Stimulated activated CD4-positive, alpha-beta T cell treated with anti-CD3 and anti-CD28 coated beads, Interleukin-1b, Interleukin-23, amount 100 ng/mL, for 4 hours (primary cell): ENCODE measurements at regions not wholly inside any gene's neighbourhood (a gene's known extent, or its start where the extent isn't known, plus 50 kb on each side); places are given as distances from the start of the nearest gene placed in this dataset.

ENCODE experiments used
- DNase-seq, 2 donors: peaks; one replicate each; pipeline ENCODE4 v3.0.0-alpha.2; 2020; ENCODE audit warnings: low read depth in 2 of 2

DNA sequence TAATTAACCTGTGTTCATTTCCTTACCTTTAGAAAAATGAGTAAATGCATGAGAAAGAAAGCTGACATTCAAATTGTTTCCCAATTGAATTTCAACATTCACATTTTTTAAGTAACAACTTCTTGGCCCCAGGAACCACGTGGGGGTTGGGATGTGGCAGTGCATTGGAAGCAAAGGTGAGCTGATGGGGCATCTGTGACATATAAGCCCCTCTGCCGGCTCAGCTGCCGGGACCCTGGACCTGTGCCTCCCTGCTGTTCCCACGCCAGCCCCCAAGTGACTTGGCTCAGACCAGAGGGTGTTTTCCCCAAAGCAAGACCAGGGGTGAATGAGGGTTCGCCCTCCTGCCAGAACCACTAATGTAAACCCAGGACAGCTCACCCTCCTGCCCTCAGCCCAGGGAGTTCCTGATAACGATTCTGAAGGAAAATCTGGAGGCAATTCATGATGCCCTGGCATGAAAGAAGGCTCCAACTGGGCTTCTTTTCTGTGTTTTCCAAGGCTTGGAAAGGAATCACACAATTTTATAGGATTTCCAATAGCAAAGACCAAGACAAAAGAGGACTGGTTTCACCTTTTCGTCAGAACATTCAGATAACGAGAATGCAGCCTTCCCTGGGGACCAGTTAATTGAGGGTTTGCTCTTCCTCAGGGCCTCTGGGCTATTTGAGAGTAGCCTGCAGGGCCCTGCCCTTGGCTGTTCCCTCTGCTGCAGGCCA is 193.2 kb upstream of the TWIST2 start:
- no peak for DNase-seq

DNA sequence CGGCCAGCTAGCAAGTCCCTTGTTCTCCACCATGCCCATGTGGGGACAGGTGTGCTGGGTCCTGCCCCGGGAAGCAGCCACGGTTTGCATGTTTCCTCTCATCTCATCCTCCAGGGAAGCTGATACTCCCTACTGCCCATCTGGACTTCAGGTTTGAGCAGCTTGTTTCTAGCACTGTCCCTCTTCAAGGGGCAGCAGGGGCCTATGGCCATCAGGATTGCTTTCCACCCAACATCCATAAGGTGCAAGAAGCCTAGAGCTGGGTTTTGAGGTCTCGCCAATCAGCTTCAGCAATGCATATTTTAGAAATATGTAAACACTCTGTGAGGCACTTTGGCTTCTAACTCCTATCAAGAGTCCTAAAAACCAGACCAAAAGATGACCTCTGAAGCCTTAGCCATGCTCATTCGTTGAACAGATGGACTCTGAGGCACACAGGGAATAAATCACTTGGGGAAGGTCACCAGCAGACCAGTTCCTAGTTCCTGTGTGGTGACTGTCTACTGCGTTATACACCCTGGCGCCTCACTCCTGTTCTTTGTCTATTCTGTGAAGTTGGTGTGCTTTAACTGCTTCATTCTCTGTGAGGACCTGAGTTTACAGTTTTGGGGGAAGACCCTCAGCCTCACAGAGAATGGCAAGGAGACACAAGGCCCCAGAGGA is 192.6 kb upstream of the TWIST2 start:
- no peak for DNase-seq

DNA sequence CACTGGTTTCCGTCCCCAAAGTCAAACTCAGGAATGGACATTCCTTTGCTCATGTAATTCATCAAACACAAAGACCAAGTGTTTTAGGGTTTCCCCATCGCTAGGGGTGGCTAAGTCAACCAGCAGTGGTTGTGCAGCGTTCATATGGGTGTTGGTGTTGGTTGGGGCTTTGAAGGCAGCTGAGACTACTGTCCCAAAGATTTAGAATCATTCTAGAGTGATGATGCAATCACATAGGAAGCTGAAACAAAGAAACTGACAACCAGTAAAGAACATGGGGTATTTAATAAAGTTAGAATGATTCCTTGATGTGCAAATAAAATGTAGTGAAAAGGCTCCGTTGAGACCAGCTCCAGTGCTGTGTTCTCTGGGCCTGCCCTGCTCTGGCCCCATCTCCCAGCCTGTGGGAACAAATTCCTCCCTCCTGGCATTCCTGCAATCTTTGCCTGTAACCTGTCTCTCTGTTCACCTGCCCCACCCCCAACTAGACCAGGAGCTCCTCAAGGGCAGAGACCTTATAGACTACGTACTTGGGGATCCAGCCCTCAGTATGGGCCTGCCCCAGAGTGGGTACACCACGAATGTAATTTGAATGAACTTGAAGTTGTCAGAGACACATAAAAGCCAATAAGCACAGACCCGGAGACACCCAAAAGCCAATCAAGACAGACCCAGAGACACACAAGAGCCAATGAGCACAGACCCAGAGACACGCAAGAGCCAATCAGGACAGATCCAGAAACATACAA is 191.7 kb upstream of the TWIST2 start:
- DNase-seq = no peak

DNA sequence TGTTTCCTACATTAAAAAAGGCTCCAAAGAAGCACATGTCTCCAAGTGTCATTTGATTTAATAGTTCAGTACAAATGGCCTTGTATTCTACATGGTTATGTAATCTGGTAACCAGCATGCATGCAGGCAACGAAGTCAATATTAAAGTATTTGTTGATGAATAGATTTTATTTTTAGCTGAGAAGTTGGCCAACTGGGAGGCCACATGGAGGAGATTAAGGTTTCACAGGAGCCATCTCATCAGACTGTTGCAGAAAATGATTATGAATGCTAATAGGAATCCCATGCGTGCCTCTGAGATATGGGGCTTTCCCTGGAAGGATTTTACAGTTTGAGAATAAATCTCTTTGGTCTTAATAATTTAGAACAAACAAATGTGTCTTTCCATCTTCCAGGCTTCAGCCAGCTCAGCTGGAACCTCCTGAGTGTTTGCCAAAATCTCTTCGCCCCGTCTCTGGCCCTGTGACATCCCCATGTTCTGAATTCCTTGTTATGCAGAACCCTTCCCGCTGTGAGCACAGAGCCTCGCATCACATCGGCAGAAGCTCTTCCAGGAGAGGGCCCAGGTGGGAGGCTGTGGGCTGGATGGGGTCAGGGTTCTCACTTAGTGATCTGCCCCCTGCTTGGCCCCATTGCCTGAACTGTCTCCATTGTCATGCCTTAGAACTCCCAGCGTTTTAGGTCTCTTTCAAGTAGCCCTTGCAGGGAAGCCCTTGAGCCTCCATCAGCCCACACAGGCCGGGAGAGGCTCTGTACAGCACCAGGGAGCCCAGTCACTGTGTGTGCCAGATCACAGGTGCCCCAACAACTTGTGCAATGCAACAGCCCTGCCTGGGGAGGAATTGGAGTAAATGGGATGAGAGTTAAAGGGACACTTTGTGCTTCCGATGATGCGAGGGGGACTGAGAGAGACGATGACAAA is 190.5 kb upstream of the TWIST2 start:
- no peak for DNase-seq

DNA sequence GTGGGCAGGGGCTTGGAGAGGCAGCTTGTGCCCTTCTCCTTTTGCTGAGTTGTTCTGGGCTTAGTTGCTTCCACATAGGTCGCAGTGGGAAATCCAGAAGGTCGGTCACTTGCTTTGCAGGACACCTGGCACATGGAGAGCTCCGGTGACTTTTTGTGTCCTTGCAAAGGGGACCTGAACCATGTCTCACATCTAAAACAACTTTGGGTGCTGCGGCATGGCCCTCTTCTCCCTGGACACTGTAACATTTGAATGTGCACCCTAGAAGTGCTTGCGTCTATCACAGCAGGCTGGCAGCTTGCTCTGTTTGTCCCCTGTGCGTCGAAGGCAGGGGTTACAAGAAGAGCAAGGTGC is 189.9 kb upstream of the TWIST2 start:
- DNase-seq = no peak

DNA sequence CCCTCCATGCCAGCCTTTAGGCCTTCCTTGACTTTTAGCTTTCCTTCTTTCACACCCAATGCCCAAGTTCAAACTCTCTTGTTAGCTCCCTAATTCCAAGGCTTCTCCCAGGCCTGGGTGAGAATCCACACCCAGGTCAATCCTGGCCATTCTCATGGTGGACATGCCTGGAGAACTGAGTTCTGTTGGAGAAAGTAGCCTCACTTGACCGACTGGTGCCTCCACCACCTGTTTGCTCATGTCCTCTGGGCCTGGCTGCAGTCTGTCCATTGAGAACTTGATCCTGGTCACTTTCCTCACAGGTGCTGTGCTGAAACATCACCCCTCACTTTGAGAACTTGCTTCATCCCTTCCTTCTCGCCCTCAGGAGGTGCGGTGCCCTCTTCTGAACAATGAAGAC is 189.1 kb upstream of the TWIST2 start:
- no peak for DNase-seq

DNA sequence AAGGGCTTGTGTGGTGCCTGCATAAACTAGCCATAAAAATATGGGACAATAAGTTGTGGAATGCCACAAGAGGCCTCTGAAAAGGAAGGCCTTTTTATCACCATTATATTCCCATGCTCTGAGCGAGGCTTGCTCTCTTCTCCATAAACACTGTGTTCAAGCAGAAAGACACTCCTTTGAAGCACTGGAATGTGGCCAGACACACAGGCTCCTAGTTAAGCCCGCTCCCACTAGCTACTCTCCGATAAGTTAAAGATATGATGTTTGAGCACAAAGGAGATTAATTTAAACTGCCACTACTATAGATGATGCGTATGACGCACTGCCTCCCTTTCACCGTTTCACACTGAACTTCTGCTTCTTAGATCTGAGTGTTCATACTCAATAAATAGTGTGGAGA is 188.7 kb upstream of the TWIST2 start:
- no peak for DNase-seq

DNA sequence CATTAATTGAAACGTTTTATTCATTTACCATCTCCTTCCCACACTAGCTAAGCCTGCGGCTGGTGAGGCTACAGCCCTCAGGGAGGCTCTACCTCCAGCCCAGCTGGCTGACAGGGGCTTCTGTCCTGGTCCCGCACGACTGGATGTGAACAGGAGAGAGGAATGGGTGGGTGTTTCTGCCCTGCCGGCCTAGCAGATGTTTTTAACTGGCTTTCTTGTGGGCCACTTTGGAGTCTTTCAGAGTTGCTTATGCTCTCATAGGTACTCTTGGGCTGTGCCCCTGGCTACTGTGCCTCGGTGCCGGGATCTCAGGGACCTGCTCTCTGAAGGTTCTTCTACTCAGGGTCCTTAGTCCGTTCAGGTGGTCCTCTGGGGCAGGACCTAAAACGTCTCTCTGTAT is 184.3 kb upstream of the TWIST2 start:
- no peak for DNase-seq

DNA sequence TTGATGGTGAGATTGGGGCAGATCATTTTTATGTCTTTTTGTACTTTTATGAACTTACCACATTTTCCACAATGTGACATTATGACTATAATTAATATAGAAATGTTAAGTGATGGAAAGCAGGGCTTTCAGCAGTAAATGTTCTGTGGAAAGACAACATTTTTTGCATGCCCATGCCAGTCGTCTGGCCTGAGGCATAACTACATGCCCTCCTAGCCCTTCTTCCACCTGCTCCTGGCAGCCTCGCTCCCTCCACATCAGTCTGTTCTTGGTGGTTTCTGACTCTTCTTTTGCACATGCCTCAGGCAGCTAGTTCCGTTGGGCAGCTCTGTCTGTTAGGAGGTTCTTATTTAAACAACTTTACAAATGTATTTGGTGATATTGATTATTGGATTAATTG is 182.0 kb upstream of the TWIST2 start:
- DNase-seq = no peak

DNA sequence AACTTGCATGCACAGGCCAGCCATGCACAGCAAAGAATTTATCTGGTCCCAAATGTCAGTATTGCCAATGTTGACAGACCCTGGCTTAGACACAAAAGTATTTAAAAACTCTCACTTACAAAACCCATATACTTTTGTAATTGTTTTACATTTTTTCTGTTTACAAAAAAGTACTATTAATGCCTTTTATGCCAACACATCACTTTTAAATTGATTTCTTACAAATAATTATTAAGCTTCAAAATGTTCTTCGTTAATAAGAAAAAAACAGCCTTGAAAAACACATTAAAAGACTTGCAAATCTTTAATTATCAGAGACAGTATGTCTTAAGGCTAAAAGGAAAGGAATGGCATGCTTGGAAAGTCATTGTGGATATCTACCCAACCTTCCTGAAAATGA is 181.3 kb upstream of the TWIST2 start:
- DNase-seq = no peak

DNA sequence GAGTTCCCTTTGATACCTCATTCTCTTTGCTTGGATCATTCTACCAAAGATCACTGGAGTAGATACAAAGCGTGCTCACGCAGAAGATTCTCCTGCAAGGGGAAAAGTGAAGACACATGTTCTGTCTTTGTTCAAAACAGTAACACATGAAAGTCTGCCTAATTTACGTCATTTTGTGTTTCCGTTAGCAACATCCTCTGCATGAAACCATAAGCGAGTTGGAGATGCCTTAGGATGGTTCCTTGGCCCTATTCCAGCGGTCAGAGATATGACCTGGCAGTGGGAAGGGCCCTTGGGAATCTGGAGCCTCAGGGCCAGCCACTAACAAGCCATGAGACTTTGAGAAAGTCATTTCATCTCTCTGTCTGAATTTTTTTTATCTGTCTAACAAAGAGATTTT is 180.9 kb upstream of the TWIST2 start:
- DNase-seq = no peak

DNA sequence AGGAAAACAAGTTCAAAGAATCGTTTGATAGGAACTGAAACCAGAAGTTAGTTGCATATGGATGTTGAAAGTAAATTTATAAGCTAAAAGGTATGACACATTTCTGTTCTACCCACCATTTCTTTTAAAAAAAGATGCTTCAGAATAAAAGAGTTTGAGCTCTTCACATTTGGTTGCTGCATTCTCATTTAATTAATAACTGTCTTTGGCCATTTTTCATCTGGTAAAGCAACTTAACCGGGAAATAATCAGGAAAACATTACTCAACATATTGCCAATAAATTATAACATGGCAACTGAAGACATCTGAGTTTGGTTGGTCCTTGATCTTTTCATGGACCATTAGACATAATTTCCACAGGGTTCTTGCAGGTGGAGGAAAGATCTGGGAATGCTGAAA is 180.2 kb upstream of the TWIST2 start:
- DNase-seq = no peak

DNA sequence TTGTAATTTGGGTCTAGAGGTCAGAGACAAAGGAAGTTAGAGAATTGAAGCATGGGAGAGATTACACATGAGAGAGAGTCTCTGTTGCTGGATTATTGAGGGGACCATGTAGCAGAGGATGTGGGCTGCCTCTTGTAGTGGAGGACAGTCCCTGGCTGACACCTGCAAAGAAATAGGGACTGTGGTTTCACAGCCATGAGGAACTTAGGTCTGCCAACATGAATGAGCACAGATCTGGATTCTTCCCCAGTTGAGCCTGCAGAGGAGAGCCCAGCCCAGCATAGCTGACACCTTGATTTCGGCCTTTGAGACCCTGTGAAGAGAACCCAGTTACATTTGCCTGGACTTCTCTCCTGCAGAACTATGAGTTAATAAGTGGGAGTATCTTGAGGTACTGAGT is 179.5 kb upstream of the TWIST2 start:
- DNase-seq = no peak

DNA sequence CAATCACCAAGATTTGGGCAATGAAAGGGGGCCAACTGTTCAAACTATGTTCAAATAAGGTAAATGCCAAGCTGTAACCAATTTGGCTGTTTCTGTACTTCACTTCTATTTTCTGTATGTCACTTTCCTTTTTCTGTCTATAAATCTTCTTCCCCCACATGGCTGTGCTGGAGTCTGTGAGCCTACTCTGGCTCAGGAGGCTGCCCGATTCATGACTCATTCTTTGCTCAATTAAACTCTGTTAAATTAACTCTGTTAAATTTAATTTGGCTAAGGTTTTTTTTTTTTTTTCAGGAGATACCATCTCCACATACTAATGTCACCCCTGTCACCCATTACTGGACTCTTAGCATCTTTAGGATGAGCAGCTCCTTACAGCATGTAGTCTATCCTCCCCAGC is 178.8 kb upstream of the TWIST2 start:
- no peak for DNase-seq

DNA sequence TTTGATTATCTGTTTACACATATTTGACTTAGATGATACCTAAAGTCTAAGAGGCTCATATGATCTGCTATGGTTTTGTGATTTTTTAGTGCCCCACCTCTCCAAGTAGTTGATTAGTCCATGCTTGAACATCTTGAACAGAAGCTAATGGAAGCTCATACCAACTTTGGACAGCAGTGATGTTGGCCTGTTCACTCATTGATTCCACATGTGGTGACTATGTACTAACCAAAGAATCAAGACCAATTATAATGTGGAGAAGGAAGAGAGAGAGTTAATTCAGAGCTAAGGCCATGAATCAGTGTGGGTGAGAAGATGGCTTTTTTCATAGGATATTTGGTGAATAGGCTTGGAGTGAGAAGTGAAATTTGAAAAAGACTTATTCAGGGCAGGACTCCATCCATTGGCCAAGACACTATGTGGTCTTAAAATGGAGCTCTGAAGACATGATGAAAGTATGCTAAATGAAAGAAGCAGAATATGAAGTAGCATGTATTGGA is 178.3 kb upstream of the TWIST2 start:
- DNase-seq = no peak

DNA sequence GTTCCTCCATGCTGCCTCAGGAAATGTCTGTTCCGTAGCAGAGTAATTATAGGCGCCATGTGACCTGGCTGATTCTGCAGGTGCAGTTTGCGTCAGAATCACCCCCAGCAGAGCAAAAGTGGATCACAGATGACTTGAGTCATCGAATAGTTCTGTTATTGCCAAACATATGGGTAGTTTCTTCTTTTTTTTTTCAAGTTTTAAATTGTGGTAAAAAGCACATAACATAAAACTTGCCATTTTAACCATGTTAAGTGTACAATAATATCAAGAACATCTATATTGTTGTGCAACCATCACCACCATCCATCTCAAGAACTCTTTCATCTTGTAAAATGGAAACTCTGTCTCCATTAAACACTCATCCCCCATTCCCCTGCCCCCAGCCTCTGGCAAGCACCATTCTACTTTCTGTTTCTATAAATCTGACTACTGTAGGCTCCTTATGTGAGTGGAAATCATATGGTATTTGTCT is 177.7 kb upstream of the TWIST2 start:
- DNase-seq = no peak

DNA sequence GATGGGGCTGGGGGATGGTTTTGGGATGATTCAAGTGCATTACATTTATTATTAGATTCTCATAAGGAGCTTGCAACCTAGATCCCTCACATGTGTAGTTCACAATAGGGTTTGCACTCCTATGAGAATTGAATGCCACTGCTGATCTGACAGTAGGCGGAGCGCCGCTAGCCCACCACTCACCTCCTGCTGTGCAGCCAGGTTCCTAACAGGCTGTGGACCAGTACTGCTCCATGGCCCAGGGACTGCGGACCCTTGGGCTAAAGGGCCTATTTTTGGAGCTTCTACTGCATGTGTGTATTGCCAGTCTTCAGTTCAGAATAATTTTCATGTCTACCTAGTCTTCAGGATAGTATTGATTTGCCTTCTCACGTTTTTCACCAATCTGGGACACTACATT is 165.3 kb upstream of the TWIST2 start:
- no peak for DNase-seq

DNA sequence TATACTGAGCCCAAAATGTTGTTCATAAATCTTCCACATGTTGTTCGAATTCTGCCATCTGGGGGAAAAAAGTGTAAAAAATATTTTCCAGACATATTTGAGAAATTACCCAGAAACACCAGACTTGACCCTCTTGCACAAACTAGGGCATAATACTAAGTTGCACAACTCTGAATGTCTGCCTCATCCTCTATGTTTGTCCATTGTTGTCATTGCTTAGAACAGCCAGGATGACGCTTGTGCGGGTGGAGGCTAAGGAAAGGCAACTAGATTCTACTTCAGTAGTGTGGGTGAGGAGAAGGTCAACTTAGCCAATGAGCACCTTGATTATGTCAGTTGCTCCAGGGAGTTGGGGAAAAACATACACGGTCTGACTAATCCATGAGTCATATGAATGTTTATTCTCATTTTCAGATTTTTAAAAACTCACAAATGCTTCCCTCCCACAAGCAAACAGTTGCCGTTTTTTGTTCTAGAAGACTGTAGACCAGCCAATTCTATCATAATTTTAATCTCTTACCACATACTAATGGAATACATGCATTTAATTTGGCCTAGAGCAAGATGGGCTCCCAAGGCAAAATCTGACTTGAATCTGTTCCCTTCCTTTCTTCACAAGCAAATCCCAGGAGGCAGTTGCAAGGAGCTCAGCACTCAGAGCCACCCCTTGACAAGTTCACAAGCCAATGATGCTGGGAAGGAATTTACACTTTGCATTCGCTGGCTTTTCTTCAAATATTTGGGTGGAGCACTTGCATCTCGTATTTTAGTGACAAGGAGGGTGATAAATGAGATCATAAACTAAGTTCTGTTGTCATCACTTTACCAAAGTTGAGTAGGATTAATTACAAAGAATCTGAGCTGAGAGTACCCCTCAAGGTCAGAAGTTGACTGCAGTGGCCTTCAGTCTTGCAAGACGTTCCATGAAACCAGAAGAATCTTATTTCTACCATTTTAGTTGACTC is 163.2 kb upstream of the TWIST2 start:
- no peak for DNase-seq

DNA sequence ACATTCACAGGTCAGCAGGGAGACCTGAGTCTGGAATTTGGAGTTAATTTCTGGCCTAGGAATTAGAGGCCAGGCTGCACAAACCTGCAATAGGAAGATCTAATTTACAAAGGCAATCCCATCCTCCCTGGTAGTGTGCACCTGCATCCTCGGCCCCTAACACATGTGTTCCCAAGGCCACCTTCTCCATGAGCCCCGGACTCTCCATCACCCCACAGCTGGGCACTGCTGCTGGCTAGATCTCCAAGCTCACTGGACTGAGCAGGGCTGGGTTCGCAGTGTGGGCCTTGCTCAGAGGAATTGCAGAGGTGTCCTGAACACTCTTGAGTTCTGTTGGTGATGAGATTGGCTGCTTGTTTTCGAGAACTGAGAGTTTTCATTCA is 162.6 kb upstream of the TWIST2 start:
- DNase-seq = no peak

DNA sequence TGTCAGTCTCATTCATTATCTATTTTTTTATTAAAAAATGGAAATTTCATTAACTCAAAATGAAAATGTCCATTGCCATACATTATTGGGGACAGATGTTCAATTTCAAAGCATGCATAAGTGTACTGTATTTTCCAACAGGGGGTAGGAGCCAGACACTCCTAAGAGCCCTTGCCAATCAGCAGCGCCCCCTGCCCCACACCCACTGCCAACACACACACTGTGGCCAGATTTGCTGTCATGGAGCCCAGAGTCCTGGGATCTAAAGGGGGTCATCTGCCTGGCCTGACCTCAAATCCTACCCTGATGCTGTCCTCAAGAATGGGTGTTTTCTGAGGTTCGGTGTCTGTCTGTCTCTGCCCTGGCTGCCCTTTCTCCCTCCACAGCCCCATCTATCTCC is 162.2 kb upstream of the TWIST2 start:
- DNase-seq = no peak

DNA sequence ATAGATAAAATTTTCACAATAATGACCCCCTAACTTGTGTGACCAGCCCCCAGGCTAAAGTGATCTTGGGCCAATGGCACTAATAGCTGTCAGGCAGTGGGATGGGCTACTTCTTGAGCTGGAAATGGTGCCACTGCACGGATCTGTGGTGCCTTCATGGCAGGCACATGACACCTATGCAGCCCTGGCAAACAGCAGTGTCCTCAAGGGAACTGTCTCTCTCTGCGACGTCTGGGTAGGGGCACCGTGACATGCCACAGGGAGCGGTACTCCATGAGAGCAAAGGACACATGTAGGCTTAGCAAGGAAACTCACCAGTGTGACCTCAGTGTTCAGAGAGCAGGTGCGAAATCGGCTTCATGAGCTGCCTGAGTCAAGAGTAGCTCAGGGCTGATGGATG is 161.7 kb upstream of the TWIST2 start:
- no peak for DNase-seq
